IPS DF 19.7 (cell line): ENCODE measurements at regions not wholly inside any gene's neighbourhood (a gene's known extent, or its start where the extent isn't known, plus 50 kb on each side); places are given as distances from the start of the nearest gene placed in this dataset.
"Not testable (repeated sequence)": the region's sequence is repeated elsewhere in the genome, so short reads cannot be mapped to it uniquely, and the experiment has no call there.

Experiments
- DNase-seq: peaks from one replicate; pipeline ENCODE4 v3.0.0-alpha.2; 2013; ENCODE audit warnings: low read depth, low spot score

DNA sequence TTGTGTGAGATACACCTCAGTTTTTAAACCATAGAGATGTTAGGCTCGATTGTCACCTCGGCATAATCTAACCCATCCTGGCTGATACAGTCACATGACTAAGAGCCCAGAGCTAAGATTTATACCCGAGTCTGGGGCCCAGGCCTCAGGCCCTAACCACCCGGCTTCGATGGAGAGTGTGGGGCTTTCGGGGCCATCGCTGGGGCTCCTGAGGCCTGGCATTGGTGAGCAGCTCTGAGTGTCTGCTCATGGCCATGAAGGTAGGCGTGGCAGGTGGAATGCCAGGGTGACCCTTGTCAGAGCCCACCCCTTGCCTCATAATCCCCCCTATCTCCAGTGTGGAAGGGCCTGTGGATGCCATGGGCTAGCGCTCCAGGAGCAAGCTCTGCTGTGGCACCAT lies 164.3 kb downstream of the BMP7 start:
- no peak for DNase-seq

DNA sequence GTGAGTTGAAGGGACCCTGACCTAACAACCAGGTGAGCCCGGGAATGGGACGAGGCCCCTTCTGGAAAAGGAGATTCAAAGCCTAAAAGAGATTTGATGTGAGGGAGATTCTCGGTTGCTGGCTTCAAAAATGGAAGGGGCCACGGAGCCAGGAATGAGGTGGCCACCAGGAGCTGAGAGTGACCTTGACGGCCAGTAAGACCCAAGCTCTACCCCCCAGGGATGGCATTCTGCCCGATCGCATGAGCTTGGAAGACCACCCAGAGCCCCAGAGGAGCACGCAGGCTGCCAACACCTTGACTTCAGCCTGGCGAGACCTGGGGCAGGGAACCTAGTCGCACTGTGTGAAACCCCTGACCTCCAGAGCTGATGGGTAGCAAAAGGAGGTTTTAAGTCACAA lies 163.9 kb downstream of the BMP7 start:
- no peak for DNase-seq

DNA sequence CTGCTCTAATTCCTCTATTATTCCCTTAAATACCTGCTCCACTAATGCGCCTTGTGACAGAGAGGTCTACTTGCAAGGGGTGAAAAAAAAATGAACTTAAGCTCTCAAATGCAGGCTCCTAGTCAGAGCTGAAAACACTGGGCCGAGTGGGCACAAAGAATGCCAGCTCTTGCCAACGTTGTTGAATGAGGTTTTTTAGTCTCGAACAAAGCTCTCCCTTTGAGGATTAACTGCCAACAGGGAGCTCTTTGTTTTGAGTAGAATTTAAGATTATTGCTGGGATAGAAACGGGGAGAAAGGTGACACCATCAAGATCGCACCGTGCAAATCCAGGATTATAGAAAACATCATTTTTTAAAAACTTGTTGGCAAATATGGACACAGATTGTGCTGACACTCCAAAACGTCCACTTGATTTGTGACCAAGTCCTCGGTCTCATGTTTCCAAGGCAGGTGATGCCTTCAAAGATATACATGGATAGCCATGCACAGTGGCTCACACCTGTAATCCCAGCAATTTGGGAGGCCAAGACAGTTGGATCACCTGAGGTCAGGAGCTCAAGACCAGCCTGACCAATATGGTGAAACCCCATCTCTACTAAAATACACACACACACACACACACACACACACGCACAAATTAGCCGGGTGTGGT lies 163.2 kb downstream of the BMP7 start:
- no peak for DNase-seq

DNA sequence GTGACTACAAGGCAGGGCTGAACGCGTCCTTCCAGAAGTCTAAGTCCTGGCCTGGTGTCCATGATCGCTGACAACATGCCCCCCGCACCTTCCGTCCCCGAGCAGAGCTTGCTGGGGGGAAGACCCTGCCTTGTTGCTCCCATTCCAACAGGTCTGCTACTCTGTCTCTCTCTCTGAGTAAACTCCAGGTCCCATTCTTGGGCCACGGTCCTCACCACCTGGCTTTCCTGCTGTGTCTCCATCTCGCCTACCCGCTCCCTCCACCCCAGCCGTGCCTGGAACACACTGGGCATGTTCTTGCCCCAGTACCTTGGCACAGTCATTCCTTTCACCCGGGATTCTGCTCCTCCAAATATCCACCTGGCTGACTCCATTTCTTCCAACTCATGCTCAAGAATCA lies 162.3 kb downstream of the BMP7 start:
- DNase-seq, result no peak

DNA sequence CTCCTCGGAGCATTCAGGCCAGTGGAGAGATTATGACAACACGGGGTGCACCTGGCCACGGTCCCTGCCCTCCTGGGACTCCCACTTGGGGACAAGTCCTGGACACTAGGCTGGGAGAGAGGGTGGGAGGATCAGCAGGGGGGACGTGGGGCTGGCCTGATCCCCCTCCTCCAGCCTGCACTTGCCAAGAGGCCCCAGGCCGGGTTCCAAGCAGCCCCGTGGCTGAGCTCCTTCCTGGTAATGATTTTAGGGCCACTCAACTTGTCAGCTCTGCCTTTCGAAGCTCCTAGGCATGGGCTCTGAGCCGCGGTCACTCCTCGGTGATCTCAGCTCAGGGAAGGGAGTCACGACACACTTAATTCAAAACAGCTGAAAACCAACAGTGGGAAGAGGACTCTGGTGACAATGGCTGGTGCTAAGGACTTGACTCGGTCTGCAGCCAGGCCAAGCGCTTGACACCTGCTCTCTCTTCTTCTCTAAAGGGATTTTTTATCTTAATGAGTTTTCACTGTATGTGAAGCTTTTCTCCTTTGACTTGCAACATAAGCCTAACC lies 161.7 kb downstream of the BMP7 start:
- no peak for DNase-seq

DNA sequence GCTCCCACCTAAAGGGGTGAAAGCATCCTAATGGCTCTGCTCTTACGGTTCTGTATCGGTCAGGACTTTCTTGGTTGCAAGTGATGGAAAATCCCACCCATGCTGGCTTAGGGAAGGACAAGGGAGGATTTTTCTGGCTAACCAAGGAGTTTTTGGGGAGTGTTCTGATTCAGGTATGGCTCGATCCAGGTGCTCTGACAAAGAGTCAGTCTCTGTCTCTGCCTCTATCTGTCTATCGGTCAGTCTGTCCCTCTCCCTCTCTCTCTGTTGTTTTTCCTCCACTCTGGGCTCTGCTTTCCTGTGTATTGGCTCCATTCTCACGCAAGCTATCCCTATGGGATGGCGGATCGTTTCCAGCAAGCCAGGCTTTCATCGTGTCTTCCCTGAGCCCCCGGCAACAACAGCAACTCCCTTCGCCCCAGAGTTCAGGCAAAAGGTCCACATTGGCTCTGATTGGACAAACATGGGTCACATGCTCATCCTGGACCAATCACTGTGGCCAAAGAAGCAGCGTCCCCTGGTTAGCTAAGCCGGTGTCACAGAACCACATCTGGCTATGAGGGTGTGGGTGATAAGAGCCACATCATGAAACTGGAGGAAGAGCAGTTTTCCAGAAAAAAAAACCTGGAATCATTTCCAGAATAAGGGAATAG lies 160.3 kb downstream of the BMP7 start:
- DNase-seq, result no peak

DNA sequence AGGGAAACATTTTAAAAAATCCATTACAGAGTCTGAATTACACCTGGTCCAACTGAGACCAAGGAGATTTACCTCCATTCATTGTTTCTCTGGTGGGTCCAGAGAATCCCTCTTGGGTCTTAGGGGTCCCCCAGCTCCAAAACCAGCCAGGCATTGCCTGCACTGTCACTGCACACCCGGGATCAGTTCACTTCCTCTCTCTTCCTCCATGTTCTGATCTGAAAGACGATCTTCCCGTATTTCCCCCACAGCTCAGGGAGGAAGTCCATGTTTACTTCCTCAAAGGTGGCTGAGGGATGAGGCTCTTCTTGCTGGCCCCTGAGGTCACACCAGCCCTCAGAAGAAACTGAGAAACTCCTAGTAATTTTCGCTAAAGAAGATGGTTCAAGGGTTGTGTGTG lies 159.7 kb downstream of the BMP7 start:
- no peak for DNase-seq

DNA sequence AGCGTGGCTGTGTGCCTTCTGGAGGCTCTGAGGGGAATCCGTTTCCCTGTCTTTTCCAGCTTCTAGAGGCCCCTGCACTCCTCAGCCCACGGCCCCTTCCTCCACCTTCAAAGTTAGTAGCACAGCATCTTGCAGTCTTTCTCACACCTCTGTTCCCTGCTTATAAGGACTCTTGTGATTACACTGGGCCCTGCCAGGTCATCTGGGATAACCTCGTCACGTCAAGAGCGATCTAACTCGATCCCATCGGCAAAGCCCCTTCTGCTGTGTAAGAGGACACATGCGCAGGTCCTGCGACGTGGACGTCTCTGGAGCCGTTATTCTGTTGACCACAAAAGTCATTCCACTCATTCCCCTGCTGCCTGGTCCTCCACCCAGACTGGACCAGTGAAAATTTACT lies 159.2 kb downstream of the BMP7 start:
- DNase-seq, result no peak

DNA sequence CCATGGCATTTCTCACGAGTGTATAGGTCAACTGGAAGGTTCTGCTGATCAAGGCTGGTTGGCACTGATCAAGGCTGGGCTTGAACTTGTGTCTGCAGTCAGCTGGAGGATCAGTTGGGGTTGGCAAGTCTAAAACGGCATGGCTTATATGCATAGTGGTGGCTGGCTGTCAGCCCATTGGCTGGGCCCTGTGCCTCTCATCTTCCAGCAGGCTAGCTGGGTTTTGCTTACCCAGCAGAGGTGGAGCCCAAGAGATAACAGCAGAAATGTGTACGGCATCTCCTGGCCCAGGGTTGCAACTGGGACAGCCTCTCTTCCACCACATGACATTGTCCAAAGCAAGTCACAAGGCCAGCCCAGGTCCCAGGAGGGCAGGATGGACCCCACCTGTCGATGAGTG lies 158.2 kb downstream of the BMP7 start:
- DNase-seq, result no peak

DNA sequence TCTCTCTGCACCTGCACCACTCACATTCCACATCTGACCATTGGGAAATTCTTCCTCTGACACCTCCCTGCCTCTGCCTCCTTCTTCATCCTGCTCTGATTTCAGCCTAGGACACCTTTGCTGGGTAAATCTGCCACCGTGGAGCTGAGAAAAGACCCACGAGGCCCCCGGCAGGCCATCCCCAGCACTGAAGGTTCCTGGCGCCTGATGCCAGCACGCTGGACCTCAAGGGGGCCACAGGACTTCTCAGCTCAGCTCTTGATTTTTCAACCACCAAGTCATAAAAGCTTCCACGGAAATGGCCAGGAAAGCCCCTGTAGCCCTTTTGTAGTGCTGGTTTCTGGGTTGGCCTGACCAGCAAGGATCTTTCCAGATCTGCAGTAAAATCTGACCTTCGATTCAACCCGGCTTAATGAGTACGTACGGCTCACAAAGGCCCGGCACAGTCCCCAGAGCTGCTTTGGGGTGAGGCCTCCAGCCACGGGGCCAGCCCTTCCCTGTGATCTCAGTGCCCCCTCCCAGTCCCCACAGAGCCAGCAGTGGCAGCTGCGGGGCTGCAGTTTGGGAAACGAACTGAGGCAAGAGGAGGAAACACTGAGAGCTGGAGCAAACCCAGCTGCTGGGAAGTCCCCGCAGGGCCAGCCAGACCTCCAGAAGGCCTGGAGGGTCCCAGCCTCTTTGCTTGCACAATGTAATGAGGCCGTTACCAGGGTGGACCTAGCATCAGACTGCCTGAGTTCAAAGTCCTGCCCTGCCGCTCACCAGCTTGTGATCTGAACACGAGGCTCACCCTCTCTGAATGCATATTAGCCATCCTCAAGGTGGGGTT lies 157.5 kb downstream of the BMP7 start:
- DNase-seq, result no peak

DNA sequence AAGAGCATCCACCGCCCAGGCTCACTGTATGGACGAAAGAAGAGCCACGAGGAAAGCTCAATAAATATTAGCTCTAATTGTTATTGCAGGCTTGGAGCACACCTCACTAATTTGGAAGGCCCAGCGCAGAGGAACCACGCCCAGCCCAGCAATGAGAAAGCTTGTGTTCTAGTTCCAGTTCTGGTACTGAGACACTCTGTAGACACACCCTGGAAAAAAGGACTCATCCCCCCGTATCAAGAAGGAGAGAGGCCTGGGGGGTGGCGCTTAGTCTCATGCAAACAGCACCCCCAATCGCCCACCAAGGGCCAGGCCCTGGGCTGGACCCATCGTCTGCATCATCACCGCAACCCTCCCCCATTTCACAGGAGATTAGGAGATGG lies 156.9 kb downstream of the BMP7 start:
- DNase-seq, result no peak

DNA sequence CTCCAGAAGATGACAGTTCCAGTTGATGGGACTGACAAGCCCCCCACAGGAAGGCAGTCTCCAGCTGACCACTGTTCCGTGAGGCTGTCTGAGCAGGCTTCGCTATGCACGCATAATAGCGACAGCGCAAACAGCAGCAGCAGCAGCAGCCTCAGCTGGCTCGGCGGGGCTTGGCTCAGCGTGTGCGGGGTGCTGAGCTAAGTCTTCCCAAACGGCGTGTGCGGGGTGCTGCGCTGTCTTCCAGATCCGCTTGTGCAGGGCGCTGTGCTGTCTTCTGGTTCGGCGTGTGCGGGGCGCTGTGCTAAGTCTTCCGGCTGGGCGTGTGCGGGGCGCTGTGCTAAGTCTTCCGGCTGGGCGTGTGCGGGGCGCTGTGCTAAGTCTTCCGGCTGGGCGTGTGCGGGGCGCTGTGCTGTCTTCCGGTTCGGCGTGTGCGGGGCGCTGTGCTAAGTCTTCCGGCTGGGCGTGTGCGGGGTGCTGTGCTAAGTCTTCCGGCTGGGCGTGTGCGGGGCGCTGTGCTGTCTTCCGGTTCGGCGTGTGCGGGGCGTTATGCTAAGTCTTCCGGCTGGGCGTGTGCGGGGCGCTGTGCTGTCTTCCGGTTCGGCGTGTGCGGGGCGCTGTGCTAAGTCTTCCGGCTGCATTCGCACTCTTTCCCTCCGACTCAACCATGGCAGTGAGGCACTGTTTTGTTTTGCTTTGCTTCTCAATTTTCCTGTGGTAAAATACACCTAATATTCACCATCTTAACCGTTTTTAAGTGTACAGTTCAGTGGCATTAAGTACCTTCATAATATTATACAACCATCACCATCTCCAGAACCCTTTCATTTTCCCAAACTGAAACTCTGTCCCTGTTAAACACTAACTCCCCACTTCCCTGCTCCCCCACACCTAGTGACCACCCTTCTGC lies 156.1 kb downstream of the BMP7 start:
- DNase-seq, result not testable (repeated sequence)

DNA sequence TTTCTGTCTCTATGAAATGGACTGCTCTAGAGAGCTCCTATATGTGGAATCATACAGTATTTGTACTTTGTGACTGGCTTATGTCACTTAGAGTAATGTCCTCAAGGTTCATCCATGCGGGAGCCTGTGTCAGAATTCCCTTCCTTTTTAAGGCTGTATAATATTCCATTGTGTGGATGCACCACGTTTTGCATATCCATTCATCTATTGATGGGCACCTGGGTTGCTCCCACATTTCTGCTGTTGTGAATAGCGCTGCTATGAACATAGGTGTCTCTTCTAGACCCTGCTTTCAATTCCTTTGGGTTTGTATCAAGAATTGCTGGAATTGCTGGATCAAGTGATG lies 155.4 kb downstream of the BMP7 start:
- no peak for DNase-seq

DNA sequence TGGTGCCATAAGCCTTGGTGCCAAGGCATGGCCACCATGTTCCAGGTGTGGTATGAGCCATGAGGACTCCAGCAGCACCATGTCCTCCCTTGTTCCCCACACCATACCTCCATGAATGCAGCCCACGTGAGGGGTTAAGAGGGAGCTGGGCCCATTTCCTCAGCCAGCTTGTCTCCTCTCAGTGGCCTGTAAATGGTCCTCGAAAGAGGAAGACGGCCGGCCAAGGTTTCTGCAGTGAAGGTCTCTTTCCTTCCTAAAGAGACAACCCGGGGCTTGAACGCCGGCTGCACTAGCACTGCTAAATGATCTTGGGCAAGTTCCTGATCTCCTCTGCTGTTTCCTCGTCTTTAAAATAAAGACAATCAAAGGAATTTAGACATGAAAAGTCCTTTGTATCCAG lies 154.0 kb downstream of the BMP7 start:
- no peak for DNase-seq

DNA sequence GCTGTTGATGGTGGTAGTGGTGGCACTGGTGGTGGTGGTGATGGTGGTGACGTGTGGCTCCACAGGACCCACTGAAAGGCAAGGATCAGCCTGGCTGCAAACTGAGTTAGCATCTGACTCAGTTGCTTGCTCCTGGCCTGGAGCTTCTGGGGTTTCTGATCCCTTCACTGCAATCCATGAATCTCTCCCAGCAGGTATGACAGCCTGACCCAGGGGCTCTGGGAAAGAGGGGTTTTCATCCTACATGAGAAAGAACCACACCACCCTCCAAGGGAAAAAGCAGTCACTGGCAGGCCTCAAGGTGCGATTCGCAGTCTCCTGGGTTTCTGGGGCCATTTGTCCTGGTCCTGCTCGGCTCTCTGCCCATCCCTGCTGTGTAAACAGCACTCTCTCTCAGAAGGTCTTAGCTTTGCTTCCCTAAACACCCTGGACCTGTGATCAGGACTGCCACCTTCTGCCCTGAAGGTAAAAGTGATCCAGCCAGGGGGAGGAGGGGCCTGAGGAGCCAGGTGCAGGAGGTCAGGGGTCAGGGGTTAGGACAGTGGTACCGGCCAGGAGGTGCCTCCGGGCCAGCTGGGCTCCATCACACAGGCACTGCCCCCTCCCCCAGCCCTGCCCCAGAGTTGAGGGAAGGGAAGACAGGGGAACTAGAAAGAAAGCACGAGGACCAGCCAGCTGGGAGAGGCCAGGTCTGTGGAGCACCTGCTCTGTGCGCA lies 152.0 kb downstream of the BMP7 start:
- DNase-seq, result no peak

DNA sequence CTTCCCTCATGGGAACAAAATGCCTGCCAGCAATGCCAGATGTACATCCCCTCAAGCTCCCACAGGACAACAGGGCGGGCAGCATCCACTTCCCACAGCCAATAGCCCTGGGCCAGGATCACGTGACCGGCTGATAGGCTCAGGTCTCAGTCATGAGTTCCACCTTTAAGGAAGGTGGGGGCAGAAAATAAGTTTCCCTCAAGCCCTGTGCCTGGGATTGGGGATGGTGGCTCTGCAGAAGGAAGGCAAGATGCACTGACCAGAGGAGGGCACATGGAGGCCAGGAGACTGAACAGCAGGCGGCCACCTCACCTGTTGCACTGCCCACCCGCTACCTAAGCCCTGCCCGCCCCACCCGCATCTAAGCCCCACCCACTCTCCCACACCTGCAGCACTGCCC lies 149.1 kb downstream of the BMP7 start:
- no peak for DNase-seq

DNA sequence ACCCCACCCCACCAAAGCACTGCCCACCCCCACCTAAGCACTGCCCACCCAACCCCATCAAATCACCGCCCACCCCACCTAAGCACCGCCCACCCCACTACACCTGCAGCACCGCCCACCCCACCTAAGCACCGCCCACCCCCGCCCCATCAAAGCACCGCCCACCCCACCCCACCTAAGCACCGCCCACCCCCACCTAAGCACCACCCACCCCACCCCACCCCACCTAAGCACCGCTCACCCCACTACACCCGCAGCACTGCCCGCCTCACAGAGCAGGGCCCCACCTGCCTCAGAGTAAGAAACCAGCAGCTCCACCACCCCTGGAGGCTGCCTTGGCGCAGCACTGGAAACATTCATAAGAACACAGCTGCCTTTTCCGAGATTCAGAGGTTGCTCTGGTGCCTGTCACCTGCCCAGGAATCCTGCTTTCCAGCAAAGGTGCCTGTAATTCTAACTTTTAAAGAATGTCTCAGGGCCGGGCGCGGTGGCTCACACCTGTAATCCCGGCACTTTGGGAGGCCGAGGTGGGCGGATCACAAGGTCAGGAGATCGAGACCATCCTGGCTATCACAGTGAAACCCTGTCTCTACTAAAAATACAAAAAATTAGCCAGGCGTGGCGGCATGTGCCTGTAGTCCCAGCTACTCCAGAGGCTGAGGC lies 148.2 kb downstream of the BMP7 start:
- no peak for DNase-seq
